GM19467 (cell line): ENCODE measurements at regions not wholly inside any gene's neighbourhood (a gene's known extent, or its start where the extent isn't known, plus 50 kb on each side); places are given as distances from the start of the nearest gene placed in this dataset.

ENCODE experiments used
- ATAC-seq: cut with Tn5 transposase; IDR thresholded peaks from one replicate; pipeline ENCODE4 v1.9.1; 2021; ENCODE audit warnings: mild to moderate bottlenecking, moderate library complexity; ENCODE audit not compliant: unreplicated experiment

- ATAC-seq: no peak
Observed at GRCh38 chr6:138607478-138608433, 108.5 kb upstream of the NHSL1 start.

GRCh38 chr6:138608896-138609295, 109.6 kb upstream of the NHSL1 start:
- no peak for ATAC-seq

GRCh38 chr6:138609801-138610430, 110.6 kb upstream of the NHSL1 start:
- no peak for ATAC-seq

GRCh38 chr6:138610816-138611215, 111.5 kb upstream of the NHSL1 start:
- ATAC-seq: no peak

- no peak for ATAC-seq
Observed at GRCh38 chr6:138614151-138614550, 114.9 kb upstream of the NHSL1 start.

- ATAC-seq: no peak
Observed at GRCh38 chr6:138618168-138618567, 118.9 kb upstream of the NHSL1 start.

- ATAC-seq: no peak
Observed at GRCh38 chr6:138620630-138621029, 121.3 kb upstream of the NHSL1 start.

- ATAC-seq: no peak
Observed at GRCh38 chr6:138622967-138623366, 123.7 kb upstream of the NHSL1 start.

- no peak for ATAC-seq
Observed at GRCh38 chr6:138631566-138631965, 132.3 kb upstream of the NHSL1 start.

GRCh38 chr6:138637822-138638221, 135.7 kb upstream of the CCDC28A start:
- ATAC-seq: no peak

- no peak for ATAC-seq
Observed at GRCh38 chr6:138638604-138639003, 135.0 kb upstream of the CCDC28A start.

- no peak for ATAC-seq
Observed at GRCh38 chr6:138640028-138640427, 133.5 kb upstream of the CCDC28A start.

- no peak for ATAC-seq
Observed at GRCh38 chr6:138643210-138643609, 130.4 kb upstream of the CCDC28A start.

- ATAC-seq: no peak
Observed at GRCh38 chr6:138645976-138646640, 127.5 kb upstream of the CCDC28A start.

GRCh38 chr6:138647006-138647405, 126.6 kb upstream of the CCDC28A start:
- ATAC-seq: no peak

GRCh38 chr6:138648127-138648526, 125.4 kb upstream of the CCDC28A start:
- no peak for ATAC-seq

- ATAC-seq: no peak
Observed at GRCh38 chr6:138651491-138651890, 122.1 kb upstream of the CCDC28A start.

GRCh38 chr6:138652824-138653223, 120.7 kb upstream of the CCDC28A start:
- ATAC-seq: no peak

- ATAC-seq: no peak
Observed at GRCh38 chr6:138653435-138653834, 120.1 kb upstream of the CCDC28A start.

- ATAC-seq: peak; percentile 90
Observed at GRCh38 chr6:138654715-138655634, 118.6 kb upstream of the CCDC28A start.

- no peak for ATAC-seq
Observed at GRCh38 chr6:138655828-138656227, 117.7 kb upstream of the CCDC28A start.
